ENCODE measurements at regions not wholly inside any gene's neighbourhood (a gene's known extent, or its start where the extent isn't known, plus 50 kb on each side); places are given as distances from the start of the nearest gene placed in this dataset.

- TF ChIP-seq, protein P1, sequence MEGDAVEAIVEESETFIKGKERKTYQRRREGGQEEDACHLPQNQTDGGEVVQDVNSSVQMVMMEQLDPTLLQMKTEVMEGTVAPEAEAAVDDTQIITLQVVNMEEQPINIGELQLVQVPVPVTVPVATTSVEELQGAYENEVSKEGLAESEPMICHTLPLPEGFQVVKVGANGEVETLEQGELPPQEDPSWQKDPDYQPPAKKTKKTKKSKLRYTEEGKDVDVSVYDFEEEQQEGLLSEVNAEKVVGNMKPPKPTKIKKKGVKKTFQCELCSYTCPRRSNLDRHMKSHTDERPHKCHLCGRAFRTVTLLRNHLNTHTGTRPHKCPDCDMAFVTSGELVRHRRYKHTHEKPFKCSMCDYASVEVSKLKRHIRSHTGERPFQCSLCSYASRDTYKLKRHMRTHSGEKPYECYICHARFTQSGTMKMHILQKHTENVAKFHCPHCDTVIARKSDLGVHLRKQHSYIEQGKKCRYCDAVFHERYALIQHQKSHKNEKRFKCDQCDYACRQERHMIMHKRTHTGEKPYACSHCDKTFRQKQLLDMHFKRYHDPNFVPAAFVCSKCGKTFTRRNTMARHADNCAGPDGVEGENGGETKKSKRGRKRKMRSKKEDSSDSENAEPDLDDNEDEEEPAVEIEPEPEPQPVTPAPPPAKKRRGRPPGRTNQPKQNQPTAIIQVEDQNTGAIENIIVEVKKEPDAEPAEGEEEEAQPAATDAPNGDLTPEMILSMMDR (IDR thresholded peaks at IDR 0.05; ENCODE audit: control insufficient read depth, insufficient read depth, low read depth, low read length, missing control alignments): no peak
- no peak for DNase-seq (ENCODE audit: low read depth)
- H3K4me3 ChIP-seq (ENCODE audit: control insufficient read depth, low read depth, low read length): no peak overlapping the region
Measured at GRCh38 chr14:44766285-44766684, 195.5 kb downstream of the KLHL28 start.

GRCh38 chr14:44763356-44763755 lies 198.4 kb downstream of the KLHL28 start:
- H3K4me3 ChIP-seq (ENCODE audit: control insufficient read depth, low read depth, low read length): no peak overlapping the region
- no peak for DNase-seq (ENCODE audit: low read depth)
- TF ChIP-seq, protein P1 (IDR thresholded peaks at IDR 0.05; ENCODE audit: control insufficient read depth, insufficient read depth, low read depth, low read length, missing control alignments): no peak

DNA sequence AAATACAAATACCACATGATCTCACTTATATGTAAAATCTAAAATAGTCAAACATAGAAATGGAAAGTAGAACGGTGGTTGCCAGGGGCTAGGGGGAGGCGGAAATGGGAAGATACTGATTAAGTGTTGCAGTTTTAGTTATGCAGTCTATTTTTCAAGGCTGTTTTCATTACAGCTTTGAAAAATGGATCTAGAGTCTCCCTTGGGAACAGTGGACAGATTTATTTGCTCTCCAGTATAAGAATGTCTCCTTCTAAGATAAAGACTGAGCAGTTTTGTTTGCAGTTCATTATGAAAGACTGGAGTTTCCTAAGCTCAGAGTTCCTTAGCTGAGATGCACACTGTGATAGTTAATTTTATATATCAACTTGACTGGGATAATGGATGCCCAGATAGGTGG lies 202.5 kb downstream of the KLHL28 start:
- TF ChIP-seq, protein P1 (IDR thresholded peaks at IDR 0.05; ENCODE audit: control insufficient read depth, insufficient read depth, low read depth, low read length, missing control alignments): no peak
- no peak for DNase-seq (ENCODE audit: low read depth)
- H3K4me3 ChIP-seq (ENCODE audit: control insufficient read depth, low read depth, low read length): no peak overlapping the region

DNA sequence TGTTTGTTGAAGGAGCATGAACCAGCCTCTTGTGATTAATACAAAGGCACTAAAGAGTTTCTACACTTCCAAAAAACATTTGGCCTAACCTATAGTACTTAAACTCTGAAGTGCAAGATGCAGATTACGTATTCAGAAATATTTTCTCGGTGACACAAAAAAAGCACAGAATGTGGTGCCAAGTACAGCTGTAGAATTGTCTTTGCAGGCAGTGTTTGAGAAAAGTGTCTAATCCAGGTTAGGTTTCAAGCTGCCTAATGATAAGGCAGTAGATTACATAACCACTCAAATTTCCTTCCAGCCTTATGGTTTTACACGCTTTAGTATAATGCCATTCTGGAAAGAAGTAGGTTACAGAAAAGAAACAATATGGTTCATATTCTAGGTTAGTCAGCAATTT lies 205.2 kb downstream of the KLHL28 start:
- DNase-seq (ENCODE audit: low read depth): no peak
- no peak overlapping the region for H3K4me3 ChIP-seq (ENCODE audit: control insufficient read depth, low read depth, low read length)
- TF ChIP-seq, protein P1 (IDR thresholded peaks at IDR 0.05; ENCODE audit: control insufficient read depth, insufficient read depth, low read depth, low read length, missing control alignments): no peak

DNA sequence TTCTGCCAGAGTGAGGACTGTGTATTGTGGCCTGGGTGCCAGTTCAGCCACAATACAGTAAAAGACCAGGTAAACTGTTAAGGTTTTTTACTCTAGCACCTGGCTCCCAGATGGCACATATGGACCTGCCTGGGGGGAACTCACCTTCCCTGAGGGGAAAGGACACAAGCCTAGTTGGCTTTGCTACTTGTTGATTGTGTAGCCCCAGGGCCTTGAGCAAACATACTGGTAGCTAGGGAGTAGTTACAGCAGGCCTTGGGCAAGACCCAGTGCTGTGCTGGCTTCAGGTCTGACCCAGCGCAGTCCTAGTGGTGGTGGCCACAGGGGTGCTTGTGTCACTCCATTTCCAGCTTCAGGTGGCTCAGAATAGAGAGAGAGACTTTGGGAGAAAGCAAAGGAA lies 216.4 kb downstream of the KLHL28 start:
- H3K4me3 ChIP-seq (ENCODE audit: control insufficient read depth, low read depth, low read length): no peak overlapping the region
- TF ChIP-seq, protein P1 (IDR thresholded peaks at IDR 0.05; ENCODE audit: control insufficient read depth, insufficient read depth, low read depth, low read length, missing control alignments): no peak
- DNase-seq (ENCODE audit: low read depth): no peak

DNA sequence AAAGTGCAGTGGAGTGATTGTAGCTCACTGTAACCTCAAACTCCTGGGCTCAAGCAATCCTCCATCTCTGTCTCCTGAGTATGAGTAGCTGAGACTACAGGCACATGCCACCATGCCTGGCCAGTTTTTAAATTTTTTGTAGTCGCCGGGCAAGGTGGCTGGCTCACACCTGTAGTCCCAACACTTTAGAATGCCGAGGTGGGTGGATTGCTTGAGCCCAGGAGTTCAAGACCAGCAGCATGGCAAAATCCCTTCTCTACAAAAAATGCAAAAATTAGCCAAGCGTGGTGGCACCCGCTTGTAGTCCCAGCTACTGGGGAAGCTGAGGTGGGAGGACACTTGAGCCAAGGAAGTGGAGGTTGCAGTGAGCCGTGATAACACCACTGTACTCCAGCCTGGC lies 219.5 kb downstream of the KLHL28 start:
- DNase-seq (ENCODE audit: low read depth): no peak
- H3K4me3 ChIP-seq (ENCODE audit: control insufficient read depth, low read depth, low read length): no peak overlapping the region
- TF ChIP-seq, protein P1 (IDR thresholded peaks at IDR 0.05; ENCODE audit: control insufficient read depth, insufficient read depth, low read depth, low read length, missing control alignments): no peak

- TF ChIP-seq, protein P1 (IDR thresholded peaks at IDR 0.05; ENCODE audit: control insufficient read depth, insufficient read depth, low read depth, low read length, missing control alignments): no peak
- H3K4me3 ChIP-seq (ENCODE audit: control insufficient read depth, low read depth, low read length): no peak overlapping the region
- DNase-seq (ENCODE audit: low read depth): no peak
Measured at GRCh38 chr14:44741431-44741830, 220.3 kb downstream of the KLHL28 start.

Measured in AG09309 (cell line).